ENCODE measurements at regions not wholly inside any gene's neighbourhood (a gene's known extent, or its start where the extent isn't known, plus 50 kb on each side); places are given as distances from the start of the nearest gene placed in this dataset.

- H3K4me1 ChIP-seq (ENCODE audit: control insufficient read depth, insufficient read depth, low read length): no peaks in the 10 kb centered on the region; the same call in 1 of the 2 replicates
Measured at GRCh38 chr3:65181391-65181871, 493.6 kb upstream of the ADAMTS9 start.

DNA sequence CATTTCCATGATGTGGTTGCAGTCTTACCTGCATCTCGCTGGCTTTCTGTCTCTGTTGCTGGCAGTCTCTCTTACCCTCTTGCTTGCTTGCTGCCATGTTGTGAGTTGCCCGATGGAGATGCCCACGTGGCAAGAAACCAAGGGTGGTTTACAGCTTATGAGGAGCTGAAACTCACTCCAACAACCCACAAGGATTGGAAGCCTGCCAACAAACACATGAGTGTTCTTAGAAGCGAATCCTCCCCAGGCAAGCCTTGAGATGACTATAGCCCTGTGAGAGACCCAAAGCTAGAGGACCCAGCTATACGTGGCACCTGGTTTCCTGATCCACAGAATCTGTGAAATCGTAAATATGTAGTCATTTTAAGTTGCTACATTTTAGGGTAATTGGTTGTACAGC is 490.9 kb upstream of the ADAMTS9 start:
- no peaks in the 10 kb centered on the region for H3K9me3 ChIP-seq (ENCODE audit: control insufficient read depth, insufficient read depth, low read depth, low read length)
- ChIA-PET POLR2A (no interaction called here), CTCF (no interaction called here)
- 0 out of 2 replicates have a peak, but pooled peaks have one; percentile 27 for TF ChIP-seq ZNF335 (tag by site-specific recombination; conservative IDR thresholded peaks at IDR 0.05)
- TF ChIP-seq, protein P1, sequence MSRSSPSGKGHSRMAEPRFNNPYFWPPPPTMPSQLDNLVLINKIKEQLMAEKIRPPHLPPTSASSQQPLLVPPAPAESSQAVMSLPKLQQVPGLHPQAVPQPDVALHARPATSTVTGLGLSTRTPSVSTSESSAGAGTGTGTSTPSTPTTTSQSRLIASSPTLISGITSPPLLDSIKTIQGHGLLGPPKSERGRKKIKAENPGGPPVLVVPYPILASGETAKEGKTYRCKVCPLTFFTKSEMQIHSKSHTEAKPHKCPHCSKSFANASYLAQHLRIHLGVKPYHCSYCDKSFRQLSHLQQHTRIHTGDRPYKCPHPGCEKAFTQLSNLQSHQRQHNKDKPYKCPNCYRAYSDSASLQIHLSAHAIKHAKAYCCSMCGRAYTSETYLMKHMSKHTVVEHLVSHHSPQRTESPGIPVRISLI (tag by site-specific recombination; IDR thresholded peaks at IDR 0.05): no peak
- H3K36me3 ChIP-seq (ENCODE audit: control insufficient read depth in 2 of 2, insufficient read depth in 1 of 2, low read length in 2 of 2): no peaks in the 10 kb centered on the region
- H3K4me1 ChIP-seq (ENCODE audit: control insufficient read depth, insufficient read depth, low read length): no peaks in the 10 kb centered on the region; the same call in 1 of the 2 replicates
- H3K4me3 ChIP-seq (ENCODE audit: low read depth, low read length): no peak overlapping the region
- H3K27ac ChIP-seq (ENCODE audit: extremely low read depth, low read depth, low read length): no peak overlapping the region

More at GRCh38 chr3:65181391-65181871, 493.6 kb upstream of the ADAMTS9 start:
- Histone ChIP-seq H3K27ac (ENCODE audit: extremely low read depth, low read depth, low read length) (no peak overlapping the region), H3K4me3 (ENCODE audit: low read depth, low read length) (no peak overlapping the region), H3K9me3 (ENCODE audit: control insufficient read depth, insufficient read depth, low read depth, low read length) (no peaks in the 10 kb centered on the region), H3K36me3 (ENCODE audit: control insufficient read depth in 2 of 2, insufficient read depth in 1 of 2, low read length in 2 of 2) (no peaks in the 10 kb centered on the region)
- TF ChIP-seq ZNF133 (tag by site-specific recombination; IDR thresholded peaks at IDR 0.05) (no peak), MZF1 (tag by site-specific recombination; IDR thresholded peaks at IDR 0.05; ENCODE audit: borderline replicate concordance) (no peak), ZBTB20 (tag by site-specific recombination; IDR thresholded peaks at IDR 0.05) (no peak), RBAK (tag by site-specific recombination; IDR thresholded peaks at IDR 0.05) (no peak), ZBTB26 (tag by site-specific recombination; optimal IDR thresholded peaks at IDR 0.05) (no peak), KLF10 (tag by site-specific recombination; IDR thresholded peaks at IDR 0.05) (no peak), ZNF335 (tag by site-specific recombination; conservative IDR thresholded peaks at IDR 0.05) (no peak), ZNF785 (tag by site-specific recombination; IDR thresholded peaks at IDR 0.05) (no peak), ZNF114 (tag by site-specific recombination; IDR thresholded peaks at IDR 0.05) (no peak)
- POLR2A ChIA-PET: no interaction called here
- CTCF ChIA-PET: interaction anchor here (0.6 kb wide), 1 partner anchor 384 kb away, joined by 3 read pairs; no protein-coding TSS in a partner anchor

DNA sequence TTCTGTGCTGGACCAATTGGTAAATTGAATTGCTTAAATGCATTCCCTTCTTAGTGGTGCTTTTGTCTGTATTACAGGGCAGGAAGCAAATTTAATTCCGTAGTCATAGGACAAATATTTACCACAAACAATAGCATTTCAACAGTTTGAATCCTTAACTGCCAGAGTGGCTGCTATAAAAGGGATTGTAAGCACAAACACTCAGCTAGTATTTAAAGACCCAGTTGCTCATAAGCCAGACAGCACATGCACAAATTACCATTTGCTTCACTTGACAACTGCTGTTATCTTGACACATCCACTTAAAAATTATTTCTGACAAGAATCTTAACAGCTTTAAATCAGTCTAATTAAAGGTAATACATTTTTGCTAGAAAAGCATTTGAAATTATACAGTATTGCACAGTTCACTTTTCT is 490.2 kb upstream of the ADAMTS9 start:
- H3K4me3 ChIP-seq (ENCODE audit: low read depth, low read length): no peak overlapping the region
- ChIA-PET CTCF (no interaction called here), POLR2A (no interaction called here)
- no peaks in the 10 kb centered on the region for H3K36me3 ChIP-seq (ENCODE audit: control insufficient read depth in 2 of 2, insufficient read depth in 1 of 2, low read length in 2 of 2)
- H3K4me1 ChIP-seq (ENCODE audit: control insufficient read depth, insufficient read depth, low read length): no peaks in the 10 kb centered on the region; the same call in 1 of the 2 replicates
- H3K27ac ChIP-seq (ENCODE audit: extremely low read depth, low read depth, low read length): no peak overlapping the region
- TF ChIP-seq ZNF24 (tag by site-specific recombination; IDR thresholded peaks at IDR 0.05) (no peak), ZNF621 (tag by site-specific recombination; IDR thresholded peaks at IDR 0.05) (no peak), ZNF302 (tag by site-specific recombination; IDR thresholded peaks at IDR 0.05; ENCODE audit: low read depth) (no peak), ZNF174 (tag by site-specific recombination; IDR thresholded peaks at IDR 0.05) (no peak), YY1 (tag by site-specific recombination; IDR thresholded peaks at IDR 0.05) (no peak), ZNF514 (tag by site-specific recombination; IDR thresholded peaks at IDR 0.05) (no peak)
- no peaks in the 10 kb centered on the region for H3K9me3 ChIP-seq (ENCODE audit: control insufficient read depth, insufficient read depth, low read depth, low read length)

DNA sequence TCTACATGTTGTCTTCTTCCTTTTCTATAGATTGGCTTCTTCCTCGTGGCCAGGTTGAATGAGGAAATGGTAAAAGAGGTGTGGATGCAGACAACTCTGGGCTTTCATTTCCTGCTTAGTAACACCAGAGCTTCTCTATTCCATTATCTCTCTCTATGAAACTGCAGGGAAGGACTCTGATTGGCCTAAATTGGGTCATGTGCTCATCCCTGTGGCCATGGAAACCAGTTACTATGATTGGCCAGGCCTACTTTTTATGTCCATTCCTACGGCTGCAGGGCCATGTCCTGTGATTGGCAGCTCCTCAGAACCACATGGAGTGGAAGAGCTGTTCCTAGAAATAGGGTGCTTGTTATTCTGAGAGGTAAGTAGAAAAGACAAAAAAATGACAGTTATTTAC is 486.9 kb upstream of the ADAMTS9 start:
- Histone ChIP-seq H3K9me3 (ENCODE audit: control insufficient read depth, insufficient read depth, low read depth, low read length) (no peaks in the 10 kb centered on the region), H3K36me3 (ENCODE audit: control insufficient read depth in 2 of 2, insufficient read depth in 1 of 2, low read length in 2 of 2) (no peaks in the 10 kb centered on the region), H3K4me3 (ENCODE audit: low read depth, low read length) (no peak overlapping the region), H3K27ac (ENCODE audit: extremely low read depth, low read depth, low read length) (no peak overlapping the region), H3K4me1 (ENCODE audit: control insufficient read depth, insufficient read depth, low read length) (no peaks in the 10 kb centered on the region; the same call in 1 of the 2 replicates)
- CTCF ChIA-PET: no interaction called here
- POLR2A ChIA-PET: no interaction called here
- TF ChIP-seq ZNF561 (tag by site-specific recombination; IDR thresholded peaks at IDR 0.05; ENCODE audit: borderline replicate concordance) (no peak), ZNF354C (tag by site-specific recombination; IDR thresholded peaks at IDR 0.05; ENCODE audit: borderline replicate concordance, low read depth) (no peak), ZNF792 (tag by site-specific recombination; IDR thresholded peaks at IDR 0.05) (no peak), ZSCAN23 (tag by site-specific recombination; IDR thresholded peaks at IDR 0.05) (no peak), MEIS1 (CRISPR knock-in tag; IDR thresholded peaks at IDR 0.05; ENCODE audit: borderline replicate concordance) (no peak), SP7 (tag by site-specific recombination; IDR thresholded peaks at IDR 0.05) (no peak), ZNF10 (tag by site-specific recombination; IDR thresholded peaks at IDR 0.05) (no peak), BCL11A (tag by site-specific recombination; IDR thresholded peaks at IDR 0.05; ENCODE audit: low read depth) (no peak), ZNF114 (tag by site-specific recombination; IDR thresholded peaks at IDR 0.05) (no peak), ZNF670 (tag by site-specific recombination; IDR thresholded peaks at IDR 0.05; ENCODE audit: low read depth) (no peak), ZNF239 (tag by site-specific recombination; IDR thresholded peaks at IDR 0.05) (no peak), RBAK (tag by site-specific recombination; IDR thresholded peaks at IDR 0.05) (no peak), ZNF701 (tag by site-specific recombination; IDR thresholded peaks at IDR 0.05) (no peak)
- TF ChIP-seq, protein P2, sequence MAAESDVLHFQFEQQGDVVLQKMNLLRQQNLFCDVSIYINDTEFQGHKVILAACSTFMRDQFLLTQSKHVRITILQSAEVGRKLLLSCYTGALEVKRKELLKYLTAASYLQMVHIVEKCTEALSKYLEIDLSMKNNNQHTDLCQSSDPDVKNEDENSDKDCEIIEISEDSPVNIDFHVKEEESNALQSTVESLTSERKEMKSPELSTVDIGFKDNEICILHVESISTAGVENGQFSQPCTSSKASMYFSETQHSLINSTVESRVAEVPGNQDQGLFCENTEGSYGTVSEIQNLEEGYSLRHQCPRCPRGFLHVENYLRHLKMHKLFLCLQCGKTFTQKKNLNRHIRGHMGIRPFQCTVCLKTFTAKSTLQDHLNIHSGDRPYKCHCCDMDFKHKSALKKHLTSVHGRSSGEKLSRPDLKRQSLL (tag by site-specific recombination; IDR thresholded peaks at IDR 0.05): no peak

Measured in HEK293 (cell line).